Muscle layer of duodenum (tissue), 2 donors: ENCODE measurements at regions not wholly inside any gene's neighbourhood (a gene's known extent, or its start where the extent isn't known, plus 50 kb on each side); places are given as distances from the start of the nearest gene placed in this dataset.
"Not testable (repeated sequence)": the region's sequence is repeated elsewhere in the genome, so short reads cannot be mapped to it uniquely, and the experiment has no call there.

Source experiments
- H3K27ac ChIP-seq: one replicate; pipeline ENCODE4 v1.7.0; 2013; ENCODE audit warnings: mild to moderate bottlenecking, low read length
- H3K27me3 ChIP-seq: one replicate; pipeline ENCODE4 v1.7.0; 2013; ENCODE audit warnings: low read depth, mild to moderate bottlenecking, control low read depth, low read length
- H3K36me3 ChIP-seq, 2 donors: one replicate each; pipeline ENCODE4 v1.7.0; 2013; ENCODE audit warnings: low read length in 2 of 2, control low read depth in 1 of 2, mild to moderate bottlenecking in 1 of 2; ENCODE audit not compliant: insufficient read depth in 2 of 2, control insufficient read depth in 1 of 2
- H3K4me1 ChIP-seq, 2 donors: one replicate each; pipeline ENCODE4 v1.7.0; 2013; ENCODE audit warnings: low read length in 2 of 2, mild to moderate bottlenecking in 2 of 2, control low read depth in 1 of 2, moderate library complexity in 1 of 2; ENCODE audit not compliant: insufficient read depth in 2 of 2, control insufficient read depth in 1 of 2
- H3K4me3 ChIP-seq, 2 donors: one replicate each; pipeline ENCODE4 v1.7.0; 2013; ENCODE audit warnings: low read length in 2 of 2, low read depth in 1 of 2, mild to moderate bottlenecking in 1 of 2
- H3K9me3 ChIP-seq, 2 donors: one replicate each; pipeline ENCODE4 v1.7.0; 2013; ENCODE audit warnings: low read length in 2 of 2, control low read depth in 1 of 2, mild to moderate bottlenecking in 1 of 2; ENCODE audit not compliant: control insufficient read depth in 1 of 2
- donor health status: healthy.

DNA sequence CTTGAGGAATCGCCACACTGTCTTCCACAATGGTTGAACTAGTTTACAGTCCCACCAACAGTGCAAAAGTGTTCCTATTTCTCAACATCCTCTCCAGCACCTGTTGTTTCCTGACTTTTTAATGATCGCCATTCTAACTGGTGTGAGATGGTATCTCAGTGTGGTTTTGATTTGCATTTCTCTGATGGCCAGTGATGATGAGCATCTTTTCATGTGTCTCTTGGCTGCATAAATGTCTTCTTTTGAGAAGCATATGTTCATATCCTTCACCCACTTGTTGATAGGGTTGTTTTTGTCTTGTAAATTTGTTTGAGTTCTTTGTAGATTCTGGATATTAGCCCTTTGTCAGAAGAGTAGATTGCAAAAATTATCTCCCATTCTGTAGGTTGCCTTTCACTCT lies 309.3 kb upstream of the NFIA start:
- not testable (repeated sequence) for H3K36me3 ChIP-seq, H3K4me3 ChIP-seq, H3K27ac ChIP-seq, H3K4me1 ChIP-seq, H3K9me3 ChIP-seq, H3K27me3 ChIP-seq

DNA sequence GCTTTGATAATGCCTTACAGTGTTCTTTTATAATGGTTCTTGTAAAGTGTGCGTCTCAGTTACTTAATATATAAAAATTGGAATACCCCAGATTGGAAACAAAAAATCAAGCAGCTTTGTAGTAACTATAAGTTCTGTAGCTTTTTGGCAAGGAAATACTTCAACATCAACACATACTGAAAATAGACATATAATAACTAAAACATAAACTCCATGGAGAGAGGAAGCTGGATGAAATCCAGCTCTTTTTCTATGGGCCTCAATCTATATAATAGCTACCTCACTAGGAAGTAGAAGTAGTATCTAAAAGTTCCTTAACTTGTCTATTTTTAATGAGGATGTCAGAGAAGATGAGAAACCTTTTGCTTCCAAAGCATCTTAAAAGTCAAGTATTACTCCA lies 313.3 kb upstream of the NFIA start:
- Histone ChIP-seq H3K9me3 (peaks cover 0 to 2% of the 10 kb centered on the region in 2 donors), H3K27me3 (no peaks in the 10 kb centered on the region), H3K4me1 (no peaks in the 10 kb centered on the region), H3K36me3 (no peaks in the 10 kb centered on the region), H3K27ac (no peak overlapping the region), H3K4me3 (no peak overlapping the region)

DNA sequence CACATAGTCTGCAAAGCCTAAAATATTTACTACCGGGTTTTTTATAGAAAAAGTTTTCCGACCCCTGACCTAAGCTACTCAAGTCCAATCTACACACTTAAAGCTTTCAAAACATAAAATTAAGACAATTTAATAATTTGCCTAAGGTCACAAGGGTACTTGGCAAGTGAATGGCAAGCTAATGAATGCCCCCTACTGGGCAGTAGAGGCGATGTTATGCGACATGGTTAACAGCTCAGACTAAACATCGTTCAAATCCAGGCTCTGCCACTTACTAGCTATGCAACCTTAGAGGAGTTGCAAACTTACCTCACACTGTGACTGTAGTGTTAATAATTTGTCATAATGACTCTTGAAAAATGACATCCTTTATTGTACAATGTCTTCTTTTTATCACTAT lies 317.2 kb upstream of the NFIA start:
- H3K9me3 ChIP-seq = no peaks in the 10 kb centered on the region
- peaks cover 0 to 19% of the 10 kb centered on the region in 2 donors for H3K4me1 ChIP-seq
- H3K27ac ChIP-seq = no peak overlapping the region
- no peak overlapping the region for H3K4me3 ChIP-seq
- no peaks in the 10 kb centered on the region for H3K36me3 ChIP-seq
- no peaks in the 10 kb centered on the region for H3K27me3 ChIP-seq

DNA sequence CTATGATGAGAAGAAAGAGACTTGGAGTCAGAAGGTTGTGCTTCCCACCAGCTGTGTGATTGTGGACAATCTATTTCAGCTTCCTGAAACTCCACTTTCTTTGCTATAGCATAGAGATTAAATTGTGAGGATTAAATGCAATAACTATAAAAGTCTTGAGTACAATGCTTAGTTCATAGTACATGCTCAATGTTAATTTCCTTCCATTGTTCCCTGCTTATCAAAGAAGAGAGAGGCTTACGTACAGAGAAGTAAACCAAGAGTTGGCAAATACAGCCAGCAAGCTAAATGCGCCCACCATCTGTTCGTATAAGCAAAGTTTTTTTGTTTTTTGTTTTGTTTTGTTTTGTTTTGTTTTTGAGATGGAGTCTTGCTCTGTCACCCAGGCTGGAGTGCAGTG lies 317.9 kb upstream of the NFIA start:
- no peak overlapping the region for H3K27ac ChIP-seq

DNA sequence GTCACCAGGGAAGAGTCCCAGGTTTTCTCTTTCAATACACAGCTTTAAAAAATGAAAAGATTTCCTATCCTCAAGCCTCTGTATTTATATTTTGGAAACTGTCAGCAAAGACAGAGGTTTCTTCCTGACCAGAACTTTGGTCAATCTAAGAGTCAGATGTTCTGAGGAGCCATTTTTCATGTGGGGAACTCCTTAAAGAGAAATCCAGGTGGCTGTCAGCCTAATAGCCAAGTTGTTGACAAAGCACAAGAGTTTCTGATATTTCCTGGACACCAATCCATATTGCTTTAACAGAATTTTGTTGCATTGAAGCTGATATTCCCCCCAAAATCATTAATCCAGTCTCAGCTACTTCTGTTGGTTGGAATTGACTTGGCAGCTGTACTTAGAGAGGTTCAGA lies 318.6 kb upstream of the NFIA start:
- Histone ChIP-seq H3K4me3 (no peak overlapping the region), H3K9me3 (no peaks in the 10 kb centered on the region), H3K27me3 (no peaks in the 10 kb centered on the region), H3K27ac (no peak overlapping the region), H3K36me3 (no peaks in the 10 kb centered on the region), H3K4me1 (peaks cover 0 to 19% of the 10 kb centered on the region in 2 donors)

More for the DNA sequence above, 317.9 kb upstream of the NFIA start:
- H3K9me3 ChIP-seq = no peaks in the 10 kb centered on the region
- H3K27me3 ChIP-seq = no peaks in the 10 kb centered on the region
- peaks cover 0 to 19% of the 10 kb centered on the region in 2 donors for H3K4me1 ChIP-seq
- H3K36me3 ChIP-seq = no peaks in the 10 kb centered on the region
- no peak overlapping the region for H3K4me3 ChIP-seq

DNA sequence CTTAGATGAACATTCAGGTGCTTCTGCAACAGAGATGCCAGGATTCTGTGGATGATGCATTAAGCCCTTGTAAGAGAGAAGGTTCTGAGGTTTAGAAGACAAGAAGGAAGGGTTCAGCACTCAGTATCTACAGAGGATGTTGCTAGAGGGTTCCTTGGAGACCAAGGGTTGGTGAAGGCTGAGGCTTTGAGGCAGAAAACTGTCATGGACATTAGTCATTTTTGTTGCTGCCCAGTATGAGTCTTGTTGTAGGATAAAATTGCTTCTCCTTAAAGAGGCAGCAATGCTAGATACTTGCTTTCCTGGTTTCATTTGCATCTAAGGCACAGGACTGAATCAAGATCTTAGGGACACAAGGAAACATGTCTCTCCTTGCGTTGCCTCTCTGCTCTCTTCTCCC lies 319.4 kb upstream of the NFIA start:
- H3K9me3 ChIP-seq = no peaks in the 10 kb centered on the region
- H3K27ac ChIP-seq = no peak overlapping the region
- H3K36me3 ChIP-seq = no peaks in the 10 kb centered on the region

DNA sequence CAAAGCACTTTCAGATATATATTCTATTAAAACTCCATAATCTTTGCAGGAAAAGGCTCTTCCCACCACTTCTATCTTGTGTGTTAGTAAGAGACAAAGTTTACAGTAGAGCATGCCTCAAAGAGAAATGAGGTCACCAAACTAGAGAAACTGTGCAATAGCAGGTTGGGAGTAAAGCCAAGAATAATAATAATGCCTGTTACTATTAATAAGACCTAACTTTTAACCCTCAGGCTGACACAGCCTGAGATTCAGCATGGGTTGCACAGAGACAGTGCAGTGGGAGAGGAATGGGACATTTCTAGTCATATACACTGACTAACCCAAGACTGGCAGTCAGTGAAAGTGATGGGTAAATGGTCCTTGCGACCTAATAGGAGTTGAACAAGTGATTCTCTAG lies 320.2 kb upstream of the NFIA start:
- Histone ChIP-seq H3K27ac (no peak overlapping the region), H3K9me3 (no peaks in the 10 kb centered on the region), H3K4me1 (peaks cover 0 to 19% of the 10 kb centered on the region in 2 donors), H3K27me3 (no peaks in the 10 kb centered on the region), H3K36me3 (no peaks in the 10 kb centered on the region), H3K4me3 (no peak overlapping the region)

More for the DNA sequence above, 319.4 kb upstream of the NFIA start:
- Histone ChIP-seq H3K4me3 (no peak overlapping the region), H3K4me1 (peaks cover 0 to 19% of the 10 kb centered on the region in 2 donors), H3K27me3 (no peaks in the 10 kb centered on the region)

DNA sequence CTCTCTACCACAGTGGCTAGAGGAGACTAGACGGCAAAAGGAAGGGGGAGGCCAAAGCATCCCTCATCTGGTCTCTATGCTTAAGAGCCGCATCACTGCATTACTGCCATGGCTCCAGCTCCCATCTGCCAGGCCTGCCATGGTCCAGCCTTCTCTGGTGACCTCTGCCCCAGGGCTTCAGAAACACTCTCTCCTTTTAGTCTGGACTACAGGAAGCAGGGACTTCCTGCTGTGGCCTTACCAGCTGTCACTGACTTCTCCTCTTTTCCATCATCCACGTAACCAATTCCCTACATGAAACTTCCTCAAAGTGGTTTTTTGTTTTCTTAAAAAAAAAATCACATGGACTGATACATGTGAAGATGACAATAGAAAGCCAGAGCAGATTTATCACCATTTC lies 323.1 kb upstream of the NFIA start:
- Histone ChIP-seq H3K27ac (no peak overlapping the region), H3K9me3 (no peaks in the 10 kb centered on the region), H3K36me3 (no peaks in the 10 kb centered on the region), H3K4me1 (peaks cover 0 to 19% of the 10 kb centered on the region in 2 donors), H3K4me3 (no peak overlapping the region), H3K27me3 (no peaks in the 10 kb centered on the region)

DNA sequence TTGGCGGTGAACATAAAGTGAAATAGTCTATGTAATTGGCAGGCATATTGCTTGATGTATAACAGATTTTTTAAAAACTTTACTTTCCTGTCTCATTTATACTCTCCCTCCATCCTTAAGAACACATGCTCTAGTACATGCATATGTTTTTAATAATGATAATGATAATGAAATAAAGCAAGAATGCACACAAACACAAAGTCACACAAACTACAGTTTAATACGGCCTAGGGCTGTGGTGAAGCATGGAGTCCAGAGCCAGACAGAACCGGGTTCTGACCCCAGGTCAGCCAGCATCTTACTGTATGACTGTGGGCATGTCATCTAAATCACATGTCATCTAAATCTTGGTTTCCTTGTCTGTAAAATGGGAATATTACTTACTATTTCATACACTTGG lies 324.9 kb upstream of the NFIA start:
- Histone ChIP-seq H3K27me3 (no peaks in the 10 kb centered on the region), H3K4me1 (peaks cover 0 to 6% of the 10 kb centered on the region in 2 donors), H3K36me3 (no peaks in the 10 kb centered on the region), H3K9me3 (no peaks in the 10 kb centered on the region), H3K27ac (no peak overlapping the region), H3K4me3 (no peak overlapping the region)

DNA sequence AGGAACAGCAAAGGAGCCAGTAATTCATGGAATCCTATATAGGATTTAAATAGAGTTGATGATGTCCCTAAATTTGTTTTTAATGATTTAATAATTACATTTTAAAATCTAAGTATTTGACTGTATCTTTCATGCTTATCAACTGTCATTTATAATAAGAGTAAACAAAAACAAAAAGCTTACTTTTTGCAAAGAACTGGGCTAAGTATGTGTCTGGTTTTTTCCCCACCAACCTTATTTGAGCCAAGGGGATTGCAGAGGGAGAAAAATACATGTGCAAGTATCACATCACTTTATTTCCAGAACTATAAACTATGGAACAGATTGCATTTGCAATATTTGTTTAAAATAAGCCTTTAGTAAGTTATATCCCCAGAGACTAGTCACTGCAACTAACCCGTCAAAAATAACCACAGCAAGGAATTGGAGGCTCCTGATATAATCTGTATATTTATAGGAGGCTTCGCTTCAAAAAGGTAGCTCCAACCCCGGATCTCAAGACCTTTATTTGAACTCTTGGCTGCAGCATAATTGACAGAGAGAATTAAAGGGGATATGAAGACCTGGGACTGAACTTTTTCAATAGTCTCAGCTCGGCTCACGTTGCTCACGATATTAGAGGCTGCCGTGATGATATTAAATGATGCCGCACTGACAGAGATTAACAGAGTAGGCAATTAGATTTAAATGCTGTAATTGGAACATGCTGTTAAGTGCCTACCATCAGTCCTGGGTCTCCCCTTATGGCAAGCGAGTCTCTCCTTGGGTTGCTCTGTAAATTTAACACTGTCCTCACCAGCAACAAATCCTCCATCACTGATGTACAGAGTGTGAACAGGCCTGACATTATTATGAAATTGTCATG lies 329.1 kb upstream of the NFIA start:
- Histone ChIP-seq H3K9me3 (no peaks in the 10 kb centered on the region), H3K27ac (no peak overlapping the region), H3K27me3 (no peaks in the 10 kb centered on the region), H3K4me1 (no peaks in the 10 kb centered on the region), H3K36me3 (no peaks in the 10 kb centered on the region), H3K4me3 (no peak overlapping the region)

DNA sequence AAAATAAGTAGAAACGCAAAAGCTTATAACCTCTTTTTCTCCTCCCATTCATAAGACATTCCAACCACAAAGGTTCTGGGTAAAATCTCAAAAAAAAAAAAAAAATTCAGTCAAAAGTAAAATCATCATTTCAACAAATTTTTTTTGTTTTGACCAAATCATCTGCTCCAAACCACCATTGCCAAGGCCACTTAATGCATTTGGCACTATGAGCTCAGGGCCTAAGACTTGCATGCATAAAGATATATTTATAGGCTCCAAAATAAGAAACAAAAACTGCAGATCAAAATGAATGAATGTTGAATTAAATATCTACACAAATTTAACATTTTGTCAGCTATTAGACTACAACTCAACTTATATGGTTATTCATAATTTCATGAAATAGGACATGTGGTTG lies 331.1 kb upstream of the NFIA start:
- no peaks in the 10 kb centered on the region for H3K36me3 ChIP-seq
- H3K4me1 ChIP-seq = no peaks in the 10 kb centered on the region
- H3K27me3 ChIP-seq = no peaks in the 10 kb centered on the region
- H3K9me3 ChIP-seq = peaks cover 0 to 3% of the 10 kb centered on the region in 2 donors
- no peak overlapping the region for H3K4me3 ChIP-seq
- no peak overlapping the region for H3K27ac ChIP-seq

DNA sequence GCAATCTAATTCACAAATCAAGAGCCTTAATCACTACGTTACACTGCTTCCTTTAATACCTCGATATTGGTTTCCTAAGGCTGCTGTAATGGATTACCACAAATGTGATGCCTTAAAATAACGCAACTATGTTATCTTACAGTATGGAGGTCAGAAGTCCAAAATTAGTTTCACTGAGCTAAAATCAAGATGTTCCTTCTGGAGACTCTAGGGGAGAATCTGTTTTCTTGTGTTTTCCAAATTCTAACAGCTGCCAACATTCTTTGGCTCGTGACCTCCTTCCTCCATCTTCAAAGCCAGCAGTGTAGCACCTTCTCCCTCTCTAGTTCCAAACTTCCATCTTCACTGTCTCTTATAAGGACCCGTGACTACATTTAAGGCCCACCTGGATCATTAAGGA lies 335.0 kb upstream of the NFIA start:
- Histone ChIP-seq H3K27me3 (no peaks in the 10 kb centered on the region), H3K4me1 (no peaks in the 10 kb centered on the region), H3K36me3 (no peaks in the 10 kb centered on the region), H3K4me3 (no peak overlapping the region), H3K9me3 (peaks cover 0 to 3% of the 10 kb centered on the region in 2 donors), H3K27ac (no peak overlapping the region)
